Heart right ventricle (tissue), 16 donors: ENCODE measurements at regions not wholly inside any gene's neighbourhood (a gene's known extent, or its start where the extent isn't known, plus 50 kb on each side); places are given as distances from the start of the nearest gene placed in this dataset.

Experiments used
- ATAC-seq, 8 donors: fragments of 200-7000 bp; cut with Tn5 transposase; one replicate each; pipeline ENCODE4 v1.9.1; 2020; ENCODE audit warnings: mild to moderate bottlenecking in 8 of 8, moderate library complexity in 8 of 8, moderate number of reproducible peaks in 1 of 8
- DNase-seq, 2 donors: peaks; one replicate each; pipeline ENCODE4 v3.0.0-alpha.2; 2020
- H3K27ac ChIP-seq, 10 donors: fragments of 200-600 bp; sonication (generic) in 2 of 10; one replicate each; pipeline versions ENCODE4 v1.5.0 to v1.8.0; 2020 to 2022; ENCODE audit warnings: mild to moderate bottlenecking in 3 of 10
- H3K27me3 ChIP-seq, 7 donors: fragments of 200-600 bp; one replicate each; pipeline ENCODE4 v1.8.0; 2021 to 2022; ENCODE audit warnings: mild to moderate bottlenecking in 2 of 7
- H3K36me3 ChIP-seq, 9 donors: fragments of 200-600 bp; sonication (generic) in 1 of 9; one replicate each; pipeline versions ENCODE4 v1.5.0 to v1.8.0; 2020 to 2022; ENCODE audit warnings: mild to moderate bottlenecking in 2 of 9
- H3K4me1 ChIP-seq, 9 donors: fragments of 200-600 bp; sonication (generic) in 1 of 9; one replicate each; pipeline versions ENCODE4 v1.5.0 to v1.8.0; 2020 to 2022; ENCODE audit warnings: mild to moderate bottlenecking in 4 of 9
- H3K4me3 ChIP-seq, 10 donors: fragments of 200-600 bp; sonication (generic) in 2 of 10; one replicate each; pipeline versions ENCODE4 v1.5.0 to v1.8.0; 2020 to 2022; ENCODE audit warnings: mild to moderate bottlenecking in 7 of 10, moderate library complexity in 2 of 10
- H3K9me3 ChIP-seq, 11 donors: fragments of 200-600 bp in 10 of 11; sonication (generic) in 2 of 11; one replicate each; pipeline versions ENCODE4 v1.5.0 to v1.8.0; 2013 to 2022; ENCODE audit warnings: mild to moderate bottlenecking in 2 of 11, control low read depth in 1 of 11, moderate library complexity in 1 of 11
- CTCF ChIP-seq, 9 donors: fragments of 200-600 bp; sonication (generic) in 2 of 9; IDR thresholded peaks; one replicate each; pipeline versions ENCODE4 v1.5.0 to v1.8.0; 2021 to 2022; ENCODE audit warnings: antibody characterized with exemption in 9 of 9, mild to moderate bottlenecking in 5 of 9, moderate library complexity in 1 of 9
- WGBS, 2 donors: extraction: QIAGEN DNeasy Blood & Tissue Kit; methylation state at CpG; one replicate each; pipeline ENCODE4 v1.1.7; 2013; ENCODE audit warnings: inconsistent platforms in 1 of 2; 5-methylcytosine and 5-hydroxymethylcytosine counted together
- intact Hi-C, 10 donors: fragments of 100-400 bp; cut with DNase I; formaldehyde crosslinking; loops; one replicate each; pipeline versions ENCODE4 v1.11.1 to v1.14.2; 2022
- donor health status: Arrhythmogenic right ventricular cardiomyopathy.
- donor health status: ischemic (EF 13 %, LVEDD 7.1; RV severe dilation, severe dysfunction).
- donor health status: healthy with polysubstance abuse.
- donor health status: DM: no; HTN: yes; CAD: no.
- donor health status: DM: no; HTN: no; CAD: no.
- donor health status: ischemic (EF 25% LVEDD 6.9; RV normal size, moderate dysfunction).
- donor health status: ischemic (EF 25% LVEDD 5.7; RV mildly dilated, moderate dysfunction).
- donor health status: healthy.
- donor health status: DM: yes; HTN: yes; CAD: no.
- donor health status: Ischemic cardiomyopathy.
- donor health status: ischemic (EF 35%, LVEDD 5.7; RV mildly dilated, moderate dysfunction).
- donor health status: nonischemic (EF 11% LVEDD 7.7; RV severe dilation, severe dysfunction).
- donor health status: DM: yes; HTN: yes; CAD: no.
- donor health status: PGD.
- donor health status: ischemic (EF 29% LVEDD 5.4; RV normal size, mild dysfunction).
- donor health status: nonischemic (EF 23%, LVEDD 6.1; RV moderate dilation, normal function).

GRCh38 chr11:22920939-22921565, 60.8 kb upstream of the CCDC179 start:
- DNase-seq (peak in 1 of 2 donors; percentile 7), ATAC-seq (peak in 6 of 8 donors; percentile 51 to 77 (median 60))
- Histone ChIP-seq H3K27ac (no peak overlapping the region), H3K9me3 (no peaks in the 10 kb centered on the region), H3K4me1 (no peaks in the 10 kb centered on the region), H3K4me3 (no peak overlapping the region), H3K27me3 (no peaks in the 10 kb centered on the region), H3K36me3 (no peaks in the 10 kb centered on the region)
- intact Hi-C loops, result no loop called here
- TF ChIP-seq CTCF (IDR thresholded peaks at IDR 0.05), result peak in 8 of 9 donors; percentile 20 to 71 (median 58)
- WGBS, 2 donors, result 56 to 60% methylated on average over 5 of the region's 5 CpGs

GRCh38 chr11:22922672-22923071, 62.4 kb upstream of the CCDC179 start:
- Histone ChIP-seq H3K4me3 (no peak overlapping the region), H3K36me3 (no peaks in the 10 kb centered on the region), H3K27ac (no peak overlapping the region), H3K4me1 (no peaks in the 10 kb centered on the region), H3K27me3 (no peaks in the 10 kb centered on the region), H3K9me3 (no peaks in the 10 kb centered on the region)
- no peak for TF ChIP-seq CTCF (IDR thresholded peaks at IDR 0.05)
- no peak for ATAC-seq
- no peak for DNase-seq
- 41 to 50% methylated on average over 1 of the region's 1 CpG for WGBS, 2 donors
- intact Hi-C loops, result no loop called here

- H3K4me1 ChIP-seq, result no peaks in the 10 kb centered on the region
- no peak overlapping the region for H3K27ac ChIP-seq
- H3K9me3 ChIP-seq, result no peaks in the 10 kb centered on the region
- no peaks in the 10 kb centered on the region for H3K36me3 ChIP-seq
- 89 to 96% methylated on average over 1 of the region's 1 CpG for WGBS, 2 donors
- DNase-seq (no peak), ATAC-seq (no peak)
- intact Hi-C loops, result no loop called here
- TF ChIP-seq CTCF (IDR thresholded peaks at IDR 0.05), result no peak
- no peaks in the 10 kb centered on the region for H3K27me3 ChIP-seq
- H3K4me3 ChIP-seq, result no peak overlapping the region
Measured at GRCh38 chr11:22923561-22923960, 63.3 kb upstream of the CCDC179 start.

GRCh38 chr11:22926341-22926740, 66.1 kb upstream of the CCDC179 start:
- no peak overlapping the region for H3K27ac ChIP-seq
- no peaks in the 10 kb centered on the region for H3K9me3 ChIP-seq
- no peaks in the 10 kb centered on the region for H3K4me1 ChIP-seq
- no peaks in the 10 kb centered on the region for H3K27me3 ChIP-seq
- DNase-seq (no peak), ATAC-seq (no peak)
- no peak for TF ChIP-seq CTCF (IDR thresholded peaks at IDR 0.05)
- no peak overlapping the region for H3K4me3 ChIP-seq
- intact Hi-C loops, result no loop called here
- no peaks in the 10 kb centered on the region for H3K36me3 ChIP-seq
